PFSK-1 (cell line): ENCODE measurements at regions not wholly inside any gene's neighbourhood (a gene's known extent, or its start where the extent isn't known, plus 50 kb on each side); places are given as distances from the start of the nearest gene placed in this dataset.

Experiments
- FOXP2 ChIP-seq: optimal IDR thresholded peaks from 2 replicates; pipeline ENCODE3; 2011; ENCODE audit warnings: borderline replicate concordance, control low read depth, inconsistent platforms; ENCODE audit not compliant: insufficient read depth; ENCODE audit errors: extremely low read length, extremely low read depth
- POLR2AphosphoS5 ChIP-seq: IDR thresholded peaks from 2 replicates; pipeline ENCODE4 v1.6.1; 2012; ENCODE audit warnings: low read depth, mild to moderate bottlenecking, control low read depth, low read length, moderate library complexity
- TAF1 ChIP-seq: IDR thresholded peaks from 2 replicates; pipeline ENCODE4 v1.6.1; 2012; ENCODE audit warnings: low read length, control low read depth, borderline replicate concordance; ENCODE audit not compliant: insufficient read depth
- TF ChIP-seq, protein P1 (sequence below), 2 experiments: IDR thresholded peaks; 2 replicates each; pipeline versions ENCODE4 v1.6.1 to v1.8.0; 2011 to 2012; ENCODE audit warnings: low read depth in 2 of 2, low read length in 2 of 2, control low read depth in 1 of 2, inconsistent platforms in 1 of 2, mild to moderate bottlenecking in 1 of 2, moderate library complexity in 1 of 2; ENCODE audit not compliant: insufficient read depth in 1 of 2

DNA sequence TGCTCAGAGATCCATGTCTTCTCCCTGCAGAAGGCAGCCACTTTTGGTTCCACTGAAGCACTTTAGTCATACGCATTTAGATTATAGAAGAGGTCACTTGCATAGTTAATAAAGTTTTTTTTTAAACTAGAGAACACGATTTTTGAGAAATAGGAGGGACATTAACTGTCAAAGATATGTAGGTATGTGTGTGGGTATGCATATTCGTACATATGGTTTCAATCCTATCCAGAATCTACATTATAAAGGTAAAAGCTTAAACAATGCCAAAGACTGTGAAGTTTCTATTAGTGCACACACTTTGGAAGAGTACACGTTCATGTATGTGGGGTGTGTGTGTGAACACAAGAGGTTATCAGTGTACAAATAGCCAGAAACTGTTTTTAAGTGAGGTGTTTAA lies 103.2 kb downstream of the BTBD3 start:
- TF ChIP-seq POLR2AphosphoS5 (no peak), FOXP2 (no peak), TAF1 (no peak)
- TF ChIP-seq, protein P1, sequence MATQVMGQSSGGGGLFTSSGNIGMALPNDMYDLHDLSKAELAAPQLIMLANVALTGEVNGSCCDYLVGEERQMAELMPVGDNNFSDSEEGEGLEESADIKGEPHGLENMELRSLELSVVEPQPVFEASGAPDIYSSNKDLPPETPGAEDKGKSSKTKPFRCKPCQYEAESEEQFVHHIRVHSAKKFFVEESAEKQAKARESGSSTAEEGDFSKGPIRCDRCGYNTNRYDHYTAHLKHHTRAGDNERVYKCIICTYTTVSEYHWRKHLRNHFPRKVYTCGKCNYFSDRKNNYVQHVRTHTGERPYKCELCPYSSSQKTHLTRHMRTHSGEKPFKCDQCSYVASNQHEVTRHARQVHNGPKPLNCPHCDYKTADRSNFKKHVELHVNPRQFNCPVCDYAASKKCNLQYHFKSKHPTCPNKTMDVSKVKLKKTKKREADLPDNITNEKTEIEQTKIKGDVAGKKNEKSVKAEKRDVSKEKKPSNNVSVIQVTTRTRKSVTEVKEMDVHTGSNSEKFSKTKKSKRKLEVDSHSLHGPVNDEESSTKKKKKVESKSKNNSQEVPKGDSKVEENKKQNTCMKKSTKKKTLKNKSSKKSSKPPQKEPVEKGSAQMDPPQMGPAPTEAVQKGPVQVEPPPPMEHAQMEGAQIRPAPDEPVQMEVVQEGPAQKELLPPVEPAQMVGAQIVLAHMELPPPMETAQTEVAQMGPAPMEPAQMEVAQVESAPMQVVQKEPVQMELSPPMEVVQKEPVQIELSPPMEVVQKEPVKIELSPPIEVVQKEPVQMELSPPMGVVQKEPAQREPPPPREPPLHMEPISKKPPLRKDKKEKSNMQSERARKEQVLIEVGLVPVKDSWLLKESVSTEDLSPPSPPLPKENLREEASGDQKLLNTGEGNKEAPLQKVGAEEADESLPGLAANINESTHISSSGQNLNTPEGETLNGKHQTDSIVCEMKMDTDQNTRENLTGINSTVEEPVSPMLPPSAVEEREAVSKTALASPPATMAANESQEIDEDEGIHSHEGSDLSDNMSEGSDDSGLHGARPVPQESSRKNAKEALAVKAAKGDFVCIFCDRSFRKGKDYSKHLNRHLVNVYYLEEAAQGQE (IDR thresholded peaks at IDR 0.05; ENCODE audit: insufficient read depth in 1 of 2, low read depth in 2 of 2, low read length in 2 of 2) = no peak
